PC-3 (cell line): ENCODE measurements at regions not wholly inside any gene's neighbourhood (a gene's known extent, or its start where the extent isn't known, plus 50 kb on each side); places are given as distances from the start of the nearest gene placed in this dataset.

Source experiments
- CTCF ChIP-seq: fragments of 300-600 bp; sonication (generic); conservative IDR thresholded peaks from 2 replicates; pipeline ENCODE4 v1.5.1; 2017; ENCODE audit warnings: antibody characterized with exemption, low read depth, mild to moderate bottlenecking, low read length
- EZH2 ChIP-seq: fragments of 300-600 bp; sonication (generic); IDR thresholded peaks from one replicate; pipeline ENCODE4 v1.6.1; 2017; ENCODE audit warnings: antibody characterized with exemption, mild to moderate bottlenecking, low read length; ENCODE audit not compliant: unreplicated experiment

- no peak for TF ChIP-seq CTCF
- no peak for TF ChIP-seq EZH2
Observed at GRCh38 chr17:13792314-13792713, 190.6 kb upstream of the HS3ST3A1 start.
